OCI-LY1 (cell line): ENCODE measurements at regions not wholly inside any gene's neighbourhood (a gene's known extent, or its start where the extent isn't known, plus 50 kb on each side); places are given as distances from the start of the nearest gene placed in this dataset.

Experiments
- H2AFZ ChIP-seq: fragments of 200-600 bp; sonication (generic), shearing (Covaris generic); 2 replicates; pipeline ENCODE4 v1.6.0; 2014; ENCODE audit warnings: antibody characterized with exemption, mild to moderate bottlenecking, low read length
- H3F3A ChIP-seq: fragments of 200-600 bp; sonication (generic), shearing (Covaris generic); 2 replicates; pipeline ENCODE4 v1.6.0; 2014; ENCODE audit warnings: mild to moderate bottlenecking, antibody characterized with exemption, low read length, moderate library complexity; ENCODE audit not compliant: insufficient read depth
- H3K27ac ChIP-seq: fragments of 200-600 bp; sonication (generic); 2 replicates; pipeline ENCODE4 v1.5.1; 2014; ENCODE audit warnings: low read length, mixed run types, mild to moderate bottlenecking, low read depth; ENCODE audit not compliant: poor library complexity, severe bottlenecking
- H3K27me3 ChIP-seq: fragments of 200-600 bp; sonication (generic); 2 replicates; pipeline ENCODE4 v1.6.0; 2014; ENCODE audit warnings: antibody characterized with exemption, mild to moderate bottlenecking, low read length, moderate library complexity; ENCODE audit not compliant: insufficient read depth
- H3K36me3 ChIP-seq: fragments of 200-600 bp; sonication (generic); 2 replicates; pipeline ENCODE4 v1.6.1; 2014; ENCODE audit warnings: mild to moderate bottlenecking, antibody characterized with exemption, low read length, moderate library complexity, mixed read lengths; ENCODE audit not compliant: insufficient read depth
- H3K4me1 ChIP-seq: fragments of 200-600 bp; sonication (generic); 2 replicates; pipeline ENCODE4 v1.5.1; 2014; ENCODE audit warnings: mild to moderate bottlenecking, low read length, moderate library complexity; ENCODE audit not compliant: insufficient read depth, severe bottlenecking
- H3K4me2 ChIP-seq: fragments of 200-600 bp; sonication (generic), shearing (Covaris generic); 2 replicates; pipeline ENCODE4 v1.6.1; 2014; ENCODE audit warnings: low read length
- H3K4me3 ChIP-seq: fragments of 200-600 bp; sonication (generic); 2 replicates; pipeline ENCODE4 v1.5.1; 2014; ENCODE audit warnings: low read length, low read depth, mild to moderate bottlenecking, mixed read lengths; ENCODE audit not compliant: poor library complexity, severe bottlenecking
- H3K79me2 ChIP-seq: fragments of 200-600 bp; shearing (Covaris generic); 2 replicates; pipeline ENCODE4 v1.6.1; 2016; ENCODE audit warnings: mixed run types, low read length, mixed read lengths; ENCODE audit not compliant: insufficient read depth
- H3K9ac ChIP-seq: fragments of 200-600 bp; sonication (generic), shearing (Covaris generic); 2 replicates; pipeline ENCODE4 v1.6.1; 2014; ENCODE audit warnings: mild to moderate bottlenecking, low read length, mixed read lengths
- H3K9me2 ChIP-seq: fragments of 200-600 bp; sonication (generic), shearing (Covaris generic); 2 replicates; pipeline ENCODE4 v1.6.1; 2014; ENCODE audit warnings: low read depth, mild to moderate bottlenecking, low read length, mixed read lengths
- H3K9me3 ChIP-seq: fragments of 200-600 bp; shearing (Covaris generic); 2 replicates; pipeline ENCODE4 v1.6.1; 2014; ENCODE audit warnings: low read length, mixed read lengths
- H4K20me1 ChIP-seq: fragments of 200-600 bp; sonication (generic), shearing (Covaris generic); 2 replicates; pipeline ENCODE4 v1.6.0; 2016; ENCODE audit warnings: mild to moderate bottlenecking, low read length; ENCODE audit not compliant: insufficient read depth
- EZH2 ChIP-seq: fragments of 200-600 bp; sonication (generic), shearing (Covaris generic); IDR thresholded peaks from 2 replicates; pipeline ENCODE4 v1.8.0; 2017; ENCODE audit warnings: borderline replicate concordance, mixed run types, mild to moderate bottlenecking, antibody characterized with exemption, low read length, moderate library complexity, mixed read lengths
- TF ChIP-seq, protein P1 (sequence below): fragments of 200-600 bp; sonication (generic), shearing (Covaris generic); IDR thresholded peaks from 2 replicates; pipeline ENCODE4 v1.5.1; 2017; ENCODE audit warnings: mild to moderate bottlenecking, antibody characterized with exemption, low read length, moderate library complexity, mixed read lengths

DNA sequence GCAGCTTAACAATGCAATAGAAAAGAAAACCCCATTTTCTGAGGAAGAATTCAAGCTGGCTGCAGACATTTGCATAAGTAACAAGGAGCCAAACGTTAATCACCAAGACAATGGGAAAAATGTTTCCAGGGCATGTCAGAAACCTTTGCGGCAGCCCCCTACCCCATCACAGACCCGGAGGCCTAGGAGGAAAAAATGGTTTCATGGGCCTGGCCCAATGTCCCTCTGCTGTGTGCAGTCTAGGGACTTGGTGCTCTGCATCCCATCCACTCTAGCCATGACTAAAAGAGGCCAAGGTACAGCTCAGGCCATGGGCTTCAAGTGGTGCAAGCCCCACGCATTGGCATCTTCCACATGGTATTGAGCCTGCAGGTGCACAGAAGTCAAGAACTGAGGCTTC, 147.0 kb upstream of the NR3C2 start:
- Histone ChIP-seq H3K9me3 (no peaks in the 10 kb centered on the region), H3K4me1 (no peaks in the 10 kb centered on the region), H3K36me3 (no peaks in the 10 kb centered on the region), H3K27me3 (no peaks in the 10 kb centered on the region), H3K79me2 (no peaks in the 10 kb centered on the region), H4K20me1 (no peaks in the 10 kb centered on the region), H3F3A (no peaks in the 10 kb centered on the region), H3K9ac (no peak overlapping the region), H2AFZ (no peak overlapping the region), H3K4me2 (no peak overlapping the region), H3K9me2 (no peaks in the 10 kb centered on the region), H3K4me3 (no peak overlapping the region), H3K27ac (no peak overlapping the region)
- TF ChIP-seq, protein P1, sequence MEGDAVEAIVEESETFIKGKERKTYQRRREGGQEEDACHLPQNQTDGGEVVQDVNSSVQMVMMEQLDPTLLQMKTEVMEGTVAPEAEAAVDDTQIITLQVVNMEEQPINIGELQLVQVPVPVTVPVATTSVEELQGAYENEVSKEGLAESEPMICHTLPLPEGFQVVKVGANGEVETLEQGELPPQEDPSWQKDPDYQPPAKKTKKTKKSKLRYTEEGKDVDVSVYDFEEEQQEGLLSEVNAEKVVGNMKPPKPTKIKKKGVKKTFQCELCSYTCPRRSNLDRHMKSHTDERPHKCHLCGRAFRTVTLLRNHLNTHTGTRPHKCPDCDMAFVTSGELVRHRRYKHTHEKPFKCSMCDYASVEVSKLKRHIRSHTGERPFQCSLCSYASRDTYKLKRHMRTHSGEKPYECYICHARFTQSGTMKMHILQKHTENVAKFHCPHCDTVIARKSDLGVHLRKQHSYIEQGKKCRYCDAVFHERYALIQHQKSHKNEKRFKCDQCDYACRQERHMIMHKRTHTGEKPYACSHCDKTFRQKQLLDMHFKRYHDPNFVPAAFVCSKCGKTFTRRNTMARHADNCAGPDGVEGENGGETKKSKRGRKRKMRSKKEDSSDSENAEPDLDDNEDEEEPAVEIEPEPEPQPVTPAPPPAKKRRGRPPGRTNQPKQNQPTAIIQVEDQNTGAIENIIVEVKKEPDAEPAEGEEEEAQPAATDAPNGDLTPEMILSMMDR, result no peak
- no peak for TF ChIP-seq EZH2

DNA sequence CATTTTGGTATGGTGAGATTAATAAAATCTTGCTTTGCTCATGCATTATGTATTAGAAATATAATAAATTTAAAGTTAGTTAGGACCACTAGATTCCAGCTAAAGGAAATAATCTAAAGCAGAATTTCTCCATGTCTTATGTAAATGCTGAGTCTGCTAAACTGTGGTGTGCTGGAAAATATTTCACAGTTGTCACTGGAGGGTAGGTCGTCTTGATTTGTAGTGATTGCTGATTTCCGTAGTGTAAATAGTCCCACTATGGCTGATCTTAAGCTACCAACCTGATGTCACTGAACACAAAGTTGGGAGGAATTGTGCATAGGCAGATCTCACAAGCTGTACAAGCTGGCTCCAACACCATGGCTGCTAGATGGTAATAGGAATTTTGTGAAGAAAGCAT, 133.4 kb upstream of the NR3C2 start:
- H3K9me2 ChIP-seq, result no peaks in the 10 kb centered on the region
- no peaks in the 10 kb centered on the region for H3K27me3 ChIP-seq
- no peaks in the 10 kb centered on the region for H3K79me2 ChIP-seq
- TF ChIP-seq, protein P1, result no peak
- TF ChIP-seq EZH2, result no peak
- no peak overlapping the region for H3K27ac ChIP-seq
- no peaks in the 10 kb centered on the region for H3K9me3 ChIP-seq
- H2AFZ ChIP-seq, result no peak overlapping the region
- no peaks in the 10 kb centered on the region for H3K36me3 ChIP-seq
- H3K4me2 ChIP-seq, result no peak overlapping the region
- no peaks in the 10 kb centered on the region for H3K4me1 ChIP-seq
- H3F3A ChIP-seq, result no peaks in the 10 kb centered on the region
- H3K4me3 ChIP-seq, result no peak overlapping the region
- no peaks in the 10 kb centered on the region for H4K20me1 ChIP-seq
- H3K9ac ChIP-seq, result no peak overlapping the region

DNA sequence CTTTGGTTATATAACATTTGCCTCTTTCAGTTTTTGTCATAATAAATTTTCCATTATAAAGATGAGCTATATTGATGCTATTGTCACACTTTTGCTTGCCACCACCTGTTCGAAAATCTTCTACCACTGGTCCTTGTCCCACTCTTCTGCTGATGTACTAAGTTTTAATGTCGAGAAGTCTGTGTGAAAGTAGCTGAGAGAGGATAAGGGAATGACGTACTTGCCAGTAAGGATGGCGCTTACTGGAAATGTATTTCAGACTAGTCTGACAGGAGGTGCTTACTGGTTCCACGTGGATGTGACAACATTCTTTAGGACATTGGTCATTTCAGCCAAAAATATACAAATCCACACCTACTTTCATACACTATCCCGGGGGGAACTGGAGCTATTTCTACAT, 132.7 kb upstream of the NR3C2 start:
- Histone ChIP-seq H3K36me3 (no peaks in the 10 kb centered on the region), H3F3A (no peaks in the 10 kb centered on the region), H3K27ac (no peak overlapping the region), H3K9ac (no peak overlapping the region), H3K79me2 (no peaks in the 10 kb centered on the region), H3K4me3 (no peak overlapping the region), H3K4me1 (no peaks in the 10 kb centered on the region), H4K20me1 (no peaks in the 10 kb centered on the region), H2AFZ (no peak overlapping the region), H3K27me3 (no peaks in the 10 kb centered on the region), H3K9me2 (no peaks in the 10 kb centered on the region), H3K9me3 (no peaks in the 10 kb centered on the region), H3K4me2 (no peak overlapping the region)
- TF ChIP-seq, protein P1, result no peak
- no peak for TF ChIP-seq EZH2
